ENCODE measurements at regions not wholly inside any gene's neighbourhood (a gene's known extent, or its start where the extent isn't known, plus 50 kb on each side); places are given as distances from the start of the nearest gene placed in this dataset.

DNA sequence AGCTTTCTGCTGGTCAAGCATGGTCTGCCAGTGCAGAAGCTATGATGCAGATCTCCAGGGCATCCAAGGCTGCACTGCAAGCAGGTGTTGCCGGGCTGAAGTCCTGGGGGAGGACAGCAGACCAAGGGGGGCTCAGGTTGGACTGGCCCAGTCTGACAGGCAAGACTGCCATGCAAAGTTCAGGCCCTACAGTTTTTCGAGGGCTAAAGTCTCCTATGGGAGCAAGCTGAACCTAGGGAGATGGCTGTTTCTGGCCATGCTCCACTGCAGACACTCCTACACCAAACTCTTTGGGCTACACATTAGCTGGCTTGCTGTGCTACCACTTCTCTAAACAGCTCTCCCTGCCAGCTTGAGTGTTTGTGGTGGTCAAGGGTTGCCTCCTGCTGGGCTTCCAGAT lies 130.0 kb upstream of the SYNCRIP start:
- Histone ChIP-seq H3K9me3 (ENCODE audit: low read length) (no peaks in the 10 kb centered on the region), H3K79me2 (ENCODE audit: insufficient read depth, low read length) (no peaks in the 10 kb centered on the region), H3K4me3 (replicated peaks in 1 of 3; ENCODE audit: insufficient read depth in 1 of 3, low read depth in 2 of 3, low read length in 3 of 3) (no peak overlapping the region), H2AFZ (ENCODE audit: low read length) (no peak overlapping the region), H4K20me1 (ENCODE audit: insufficient read depth, low read length) (no peaks in the 10 kb centered on the region), H3K4me2 (ENCODE audit: low read depth, low read length) (no peak overlapping the region), H3K9ac (ENCODE audit: insufficient read depth, low read depth, low read length) (no peak overlapping the region), H3K27me3 (ENCODE audit: control insufficient read depth in 1 of 2, insufficient read depth in 2 of 2, low read length in 2 of 2) (no peaks in the 10 kb centered on the region), H3K4me1 (ENCODE audit: insufficient read depth, low read length) (no peaks in the 10 kb centered on the region), H3K36me3 (replicated peaks in 1 of 2; ENCODE audit: control insufficient read depth in 1 of 2, insufficient read depth in 2 of 2, low read length in 2 of 2) (no peaks in the 10 kb centered on the region), H3K27ac (ENCODE audit: extremely low read length, insufficient read depth, low read length) (no peak overlapping the region)
- in situ Hi-C loops (cut with HindIII; ENCODE audit: extremely low pct_ligation_motif_present, low pct_unique_long_range_greater_than_20kb), result loop anchor here (25.0 kb wide), 1 partner anchor 415 kb away; no protein-coding TSS in a partner anchor
- ChIA-PET CTCF (ENCODE audit: low intra/inter-chr PET ratio, low total read pairs) (no interaction called here), POLR2A (no interaction called here)
- no peak for FAIRE-seq
- BruUV-seq (replicated peaks), result no TSS peak
- no peak for DNase-seq (ENCODE audit: low spot score)
- no peak; the same call in 2 of the 3 replicates for ATAC-seq
- intact Hi-C loops (cut with micrococcal nuclease; ENCODE audit: unreplicated experiment), result no loop called here
- TF ChIP-seq, protein P1, sequence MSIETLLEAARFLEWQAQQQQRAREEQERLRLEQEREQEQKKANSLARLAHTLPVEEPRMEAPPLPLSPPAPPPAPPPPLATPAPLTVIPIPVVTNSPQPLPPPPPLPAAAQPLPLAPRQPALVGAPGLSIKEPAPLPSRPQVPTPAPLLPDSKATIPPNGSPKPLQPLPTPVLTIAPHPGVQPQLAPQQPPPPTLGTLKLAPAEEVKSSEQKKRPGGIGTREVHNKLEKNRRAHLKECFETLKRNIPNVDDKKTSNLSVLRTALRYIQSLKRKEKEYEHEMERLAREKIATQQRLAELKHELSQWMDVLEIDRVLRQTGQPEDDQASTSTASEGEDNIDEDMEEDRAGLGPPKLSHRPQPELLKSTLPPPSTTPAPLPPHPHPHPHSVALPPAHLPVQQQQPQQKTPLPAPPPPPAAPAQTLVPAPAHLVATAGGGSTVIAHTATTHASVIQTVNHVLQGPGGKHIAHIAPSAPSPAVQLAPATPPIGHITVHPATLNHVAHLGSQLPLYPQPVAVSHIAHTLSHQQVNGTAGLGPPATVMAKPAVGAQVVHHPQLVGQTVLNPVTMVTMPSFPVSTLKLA (IDR thresholded peaks at IDR 0.05), result no peak
- 0 out of 2 replicates have a peak, but pooled peaks have one; percentile 6 for TF ChIP-seq STAG1 (CRISPR knock-in tag; IDR thresholded peaks at IDR 0.05)
- no CpG with 5 or more reads among the region's 2 CpGs for WGBS (ENCODE audit: low lambda C conversion rate)

DNA sequence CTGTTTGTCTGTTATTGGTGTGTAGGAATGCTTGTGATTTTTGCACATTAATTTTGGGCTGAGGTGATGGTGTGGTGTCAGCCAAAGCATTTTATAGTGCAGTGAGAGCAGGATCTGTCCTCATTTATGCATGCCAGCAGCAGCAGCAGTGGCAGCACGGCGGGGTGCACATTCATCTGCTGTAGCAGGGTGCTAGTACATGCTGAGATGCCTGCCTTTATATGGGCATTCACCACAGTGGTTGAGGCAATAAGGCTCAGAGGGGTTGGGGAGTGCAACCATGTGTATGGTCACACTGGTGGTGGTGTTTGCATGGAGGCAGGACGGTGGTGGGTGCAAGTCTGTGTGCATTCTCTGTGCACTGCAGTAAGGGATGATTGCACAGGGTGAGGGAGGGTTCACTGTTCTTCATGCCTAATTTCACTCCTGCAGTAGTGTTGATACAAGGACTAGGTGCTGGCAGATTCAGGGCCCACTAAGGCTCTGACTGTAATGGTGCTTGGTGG lies 129.3 kb upstream of the SYNCRIP start:
- Histone ChIP-seq H3K36me3 (replicated peaks in 1 of 2; ENCODE audit: control insufficient read depth in 1 of 2, insufficient read depth in 2 of 2, low read length in 2 of 2) (no peaks in the 10 kb centered on the region), H2AFZ (ENCODE audit: low read length) (no peak overlapping the region), H3K27me3 (ENCODE audit: control insufficient read depth in 1 of 2, insufficient read depth in 2 of 2, low read length in 2 of 2) (no peaks in the 10 kb centered on the region), H3K79me2 (ENCODE audit: insufficient read depth, low read length) (no peaks in the 10 kb centered on the region), H3K4me2 (ENCODE audit: low read depth, low read length) (no peak overlapping the region), H3K9ac (ENCODE audit: insufficient read depth, low read depth, low read length) (no peak overlapping the region), H3K4me1 (ENCODE audit: insufficient read depth, low read length) (no peaks in the 10 kb centered on the region), H3K4me3 (replicated peaks in 1 of 3; ENCODE audit: insufficient read depth in 1 of 3, low read depth in 2 of 3, low read length in 3 of 3) (no peak overlapping the region), H3K9me3 (ENCODE audit: low read length) (no peaks in the 10 kb centered on the region), H3K27ac (ENCODE audit: extremely low read length, insufficient read depth, low read length) (no peak overlapping the region), H4K20me1 (ENCODE audit: insufficient read depth, low read length) (no peaks in the 10 kb centered on the region)
- ATAC-seq (no peak), FAIRE-seq (no peak), DNase-seq (ENCODE audit: low spot score) (no peak)
- BruUV-seq (replicated peaks), result no TSS peak
- intact Hi-C loops (cut with micrococcal nuclease; ENCODE audit: unreplicated experiment), result no loop called here
- in situ Hi-C loops (cut with HindIII; ENCODE audit: extremely low pct_ligation_motif_present, low pct_unique_long_range_greater_than_20kb), result loop anchor here (25.0 kb wide), 1 partner anchor 415 kb away; no protein-coding TSS in a partner anchor
- CTCF ChIA-PET (ENCODE audit: low intra/inter-chr PET ratio, low total read pairs), result no interaction called here
- 8% methylated on average over 3 of the region's 3 CpGs for WGBS (ENCODE audit: low lambda C conversion rate)
- POLR2A ChIA-PET, result no interaction called here
- TF ChIP-seq SMAD3 (CRISPR knock-in tag; IDR thresholded peaks at IDR 0.05) (no peak), REPIN1 (CRISPR knock-in tag; IDR thresholded peaks at IDR 0.05; ENCODE audit: borderline replicate concordance, low read depth) (no peak), HNRNPL (IDR thresholded peaks at IDR 0.05; ENCODE audit: low read depth, low read length) (no peak), PCBP2 (optimal IDR thresholded peaks at IDR 0.05; ENCODE audit: low read depth, low read length, poor library complexity, severe bottlenecking) (no peak), HNRNPLL (IDR thresholded peaks at IDR 0.05; ENCODE audit: low read depth, low read length, poor library complexity, severe bottlenecking) (no peak), SNRNP70 (IDR thresholded peaks at IDR 0.05; ENCODE audit: low read depth, low read length) (no peak), ZNF234 (CRISPR knock-in tag; conservative IDR thresholded peaks at IDR 0.05) (no peak), ZNF30 (CRISPR knock-in tag; IDR thresholded peaks at IDR 0.05) (no peak), ZNF598 (CRISPR knock-in tag; IDR thresholded peaks at IDR 0.05; ENCODE audit: borderline replicate concordance) (no peak), GZF1 (CRISPR knock-in tag; IDR thresholded peaks at IDR 0.05) (no peak)
- TF ChIP-seq, protein P2, sequence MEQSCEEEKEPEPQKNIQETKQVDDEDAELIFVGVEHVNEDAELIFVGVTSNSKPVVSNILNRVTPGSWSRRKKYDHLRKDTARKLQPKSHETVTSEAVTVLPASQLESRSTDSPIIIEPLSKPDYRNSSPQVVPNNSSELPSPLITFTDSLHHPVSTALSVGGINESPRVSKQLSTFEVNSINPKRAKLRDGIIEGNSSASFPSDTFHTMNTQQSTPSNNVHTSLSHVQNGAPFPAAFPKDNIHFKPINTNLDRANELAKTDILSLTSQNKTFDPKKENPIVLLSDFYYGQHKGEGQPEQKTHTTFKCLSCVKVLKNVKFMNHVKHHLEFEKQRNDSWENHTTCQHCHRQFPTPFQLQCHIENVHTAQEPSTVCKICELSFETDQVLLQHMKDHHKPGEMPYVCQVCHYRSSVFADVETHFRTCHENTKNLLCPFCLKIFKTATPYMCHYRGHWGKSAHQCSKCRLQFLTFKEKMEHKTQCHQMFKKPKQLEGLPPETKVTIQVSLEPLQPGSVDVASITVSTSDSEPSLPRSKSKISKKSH (CRISPR knock-in tag; IDR thresholded peaks at IDR 0.05; ENCODE audit: borderline replicate concordance), result no peak
- TF ChIP-seq, protein P3, sequence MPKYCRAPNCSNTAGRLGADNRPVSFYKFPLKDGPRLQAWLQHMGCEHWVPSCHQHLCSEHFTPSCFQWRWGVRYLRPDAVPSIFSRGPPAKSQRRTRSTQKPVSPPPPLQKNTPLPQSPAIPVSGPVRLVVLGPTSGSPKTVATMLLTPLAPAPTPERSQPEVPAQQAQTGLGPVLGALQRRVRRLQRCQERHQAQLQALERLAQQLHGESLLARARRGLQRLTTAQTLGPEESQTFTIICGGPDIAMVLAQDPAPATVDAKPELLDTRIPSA (CRISPR knock-in tag; IDR thresholded peaks at IDR 0.05; ENCODE audit: borderline replicate concordance), result no peak
